HepG2 (cell line): ENCODE measurements at regions not wholly inside any gene's neighbourhood (a gene's known extent, or its start where the extent isn't known, plus 50 kb on each side); places are given as distances from the start of the nearest gene placed in this dataset.

Source experiments
- CEBPB ChIP-seq: IDR thresholded peaks from 2 replicates; pipeline ENCODE4 v1.6.1; 2011; ENCODE audit warnings: low read depth, low read length, improper control_type of control experiment, borderline replicate concordance
- KLF16 ChIP-seq, 2 experiments: sonication (generic) in 1 of 2; formaldehyde crosslinking in 1 of 2; IDR thresholded peaks; 2 replicates each; pipeline versions ENCODE4 v1.6.1 to v1.8.0; 2016 to 2023; ENCODE audit warnings: missing genetic modification reagents in 2 of 2, missing compliant biosample characterization in 1 of 2
- MTF2 ChIP-seq: sonication (generic); formaldehyde crosslinking; IDR thresholded peaks from 2 replicates; pipeline ENCODE4 v1.5.0; 2020; ENCODE audit warnings: missing genetic modification reagents, borderline replicate concordance
- POLR2A ChIP-seq, 2 experiments: IDR thresholded peaks; 2 replicates each; pipeline ENCODE4 v1.6.1; 2011; ENCODE audit warnings: low read depth in 2 of 2, low read length in 2 of 2, mild to moderate bottlenecking in 1 of 2, moderate library complexity in 1 of 2; ENCODE audit not compliant: insufficient read depth in 1 of 2
- POLR2AphosphoS5 ChIP-seq: IDR thresholded peaks from 2 replicates; pipeline ENCODE4 v1.6.1; 2012; ENCODE audit warnings: low read depth, low read length
- ZBTB26 ChIP-seq: IDR thresholded peaks from 2 replicates; pipeline ENCODE4 v1.6.1; 2016; ENCODE audit warnings: missing compliant biosample characterization, missing genetic modification reagents, borderline replicate concordance
- ZNF121 ChIP-seq: sonication (generic); formaldehyde crosslinking; IDR thresholded peaks from 2 replicates; pipeline ENCODE4 v1.5.0; 2020; ENCODE audit warnings: mild to moderate bottlenecking, missing genetic modification reagents
- ZNF143 ChIP-seq: sonication (generic); formaldehyde crosslinking; IDR thresholded peaks from 2 replicates; pipeline ENCODE4 v1.4.0; 2020; ENCODE audit warnings: missing genetic modification reagents

DNA sequence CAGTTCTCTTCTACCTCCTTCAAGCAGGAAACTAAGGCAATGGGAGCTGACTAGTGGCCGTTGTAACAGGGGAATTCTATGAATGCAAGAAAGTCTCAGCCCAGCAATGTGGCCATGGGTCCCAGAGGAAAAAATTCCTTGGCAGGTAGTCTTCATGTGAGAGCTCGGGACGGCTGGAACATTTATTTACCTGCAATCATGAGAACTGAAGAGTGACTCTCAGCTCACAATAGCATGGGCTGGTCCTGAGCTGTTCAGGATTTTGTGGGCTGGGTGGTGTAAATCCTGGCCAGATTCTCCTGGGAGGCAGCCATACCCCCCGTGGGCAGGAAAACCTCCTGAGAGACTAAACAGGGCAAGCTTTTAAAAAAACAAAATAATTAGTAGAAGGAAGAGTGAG, 330.3 kb upstream of the CTNNB1 start:
- TF ChIP-seq KLF16 (CRISPR knock-in tag; IDR thresholded peaks at IDR 0.05) (no peak), ZNF121 (CRISPR knock-in tag) (no peak), ZNF143 (CRISPR knock-in tag) (no peak), POLR2AphosphoS5 (no peak), CEBPB (no peak), MTF2 (CRISPR knock-in tag) (no peak), POLR2A (IDR thresholded peaks at IDR 0.05; ENCODE audit: insufficient read depth in 1 of 2, low read depth in 2 of 2, low read length in 2 of 2) (no peak), ZBTB26 (CRISPR knock-in tag) (no peak)
